ENCODE measurements at regions not wholly inside any gene's neighbourhood (a gene's known extent, or its start where the extent isn't known, plus 50 kb on each side); places are given as distances from the start of the nearest gene placed in this dataset.

GRCh38 chr5:73291873-73292272, 118.9 kb downstream of the TMEM174 start:
- DNase-seq (ENCODE audit: low spot score), result no peak

GRCh38 chr5:73290242-73290641, 117.2 kb downstream of the TMEM174 start:
- DNase-seq (ENCODE audit: low spot score), result no peak

GRCh38 chr5:73288803-73289720, 116.1 kb downstream of the TMEM174 start:
- no peak for DNase-seq (ENCODE audit: low spot score)

GRCh38 chr5:73286896-73287295, 113.9 kb downstream of the TMEM174 start:
- no peak for DNase-seq (ENCODE audit: low spot score)

GRCh38 chr5:73284985-73285384, 112.0 kb downstream of the TMEM174 start:
- DNase-seq (ENCODE audit: low spot score), result no peak

GRCh38 chr5:73284220-73284795, 111.3 kb downstream of the TMEM174 start:
- no peak for DNase-seq (ENCODE audit: low spot score)

- no peak for DNase-seq (ENCODE audit: low spot score)
These were observed 109.9 kb downstream of the TMEM174 start for GRCh38 chr5:73282923-73283322.

- no peak for DNase-seq (ENCODE audit: low spot score)
These were observed 109.4 kb downstream of the TMEM174 start for GRCh38 chr5:73282383-73282782.

- DNase-seq (ENCODE audit: low spot score), result peak; percentile 27
These were observed 108.1 kb downstream of the TMEM174 start for GRCh38 chr5:73280821-73281746.

GRCh38 chr5:73280386-73280785, 107.4 kb downstream of the TMEM174 start:
- no peak for DNase-seq (ENCODE audit: low spot score)

GRCh38 chr5:73279805-73280204, 106.8 kb downstream of the TMEM174 start:
- no peak for DNase-seq (ENCODE audit: low spot score)

GRCh38 chr5:73278693-73279092, 105.7 kb downstream of the TMEM174 start:
- DNase-seq (ENCODE audit: low spot score), result no peak

GRCh38 chr5:73274881-73275663, 102.1 kb downstream of the TMEM174 start:
- DNase-seq (ENCODE audit: low spot score), result peak; percentile 91

GRCh38 chr5:73274121-73274520, 101.1 kb downstream of the TMEM174 start:
- no peak for DNase-seq (ENCODE audit: low spot score)

GRCh38 chr5:73273379-73274050, 100.5 kb downstream of the TMEM174 start:
- no peak for DNase-seq (ENCODE audit: low spot score)

- no peak for DNase-seq (ENCODE audit: low spot score)
These were observed 99.4 kb downstream of the TMEM174 start for GRCh38 chr5:73272351-73272750.

- no peak for DNase-seq (ENCODE audit: low spot score)
These were observed 95.8 kb downstream of the TMEM174 start for GRCh38 chr5:73268826-73269225.

GRCh38 chr5:73267766-73268435, 94.9 kb downstream of the TMEM174 start:
- DNase-seq (ENCODE audit: low spot score), result no peak

GRCh38 chr5:73266925-73267765, 94.2 kb downstream of the TMEM174 start:
- DNase-seq (ENCODE audit: low spot score), result no peak
